GM18508 (cell line): ENCODE measurements at regions not wholly inside any gene's neighbourhood (a gene's known extent, or its start where the extent isn't known, plus 50 kb on each side); places are given as distances from the start of the nearest gene placed in this dataset.
"Not testable (repeated sequence)": the region's sequence is repeated elsewhere in the genome, so short reads cannot be mapped to it uniquely, and the experiment has no call there.

ENCODE experiments used
- ATAC-seq: cut with Tn5 transposase; IDR thresholded peaks from one replicate; pipeline ENCODE4 v1.9.1; 2021; ENCODE audit warnings: moderate number of reproducible peaks; ENCODE audit not compliant: insufficient read depth, unreplicated experiment

DNA sequence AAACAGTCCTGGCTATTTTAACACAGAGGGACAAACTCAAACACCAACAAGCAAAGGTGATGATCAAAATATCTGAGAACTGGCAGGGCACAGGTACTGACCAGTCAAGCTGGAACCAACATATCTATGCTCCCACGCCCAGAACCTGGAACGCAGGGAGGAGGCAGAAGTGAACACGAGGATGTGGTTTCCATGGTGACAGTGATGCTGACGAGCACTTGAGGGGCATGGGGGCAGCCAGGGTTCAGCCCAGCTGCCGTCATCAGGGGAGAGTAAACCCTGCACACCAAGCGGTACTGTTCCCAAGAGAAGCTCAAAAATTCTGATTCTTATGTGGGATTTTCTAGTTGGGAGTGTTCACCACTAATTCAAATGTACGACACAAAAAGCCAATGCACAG lies 113.6 kb upstream of the SFSWAP start:
- ATAC-seq, result no peak

DNA sequence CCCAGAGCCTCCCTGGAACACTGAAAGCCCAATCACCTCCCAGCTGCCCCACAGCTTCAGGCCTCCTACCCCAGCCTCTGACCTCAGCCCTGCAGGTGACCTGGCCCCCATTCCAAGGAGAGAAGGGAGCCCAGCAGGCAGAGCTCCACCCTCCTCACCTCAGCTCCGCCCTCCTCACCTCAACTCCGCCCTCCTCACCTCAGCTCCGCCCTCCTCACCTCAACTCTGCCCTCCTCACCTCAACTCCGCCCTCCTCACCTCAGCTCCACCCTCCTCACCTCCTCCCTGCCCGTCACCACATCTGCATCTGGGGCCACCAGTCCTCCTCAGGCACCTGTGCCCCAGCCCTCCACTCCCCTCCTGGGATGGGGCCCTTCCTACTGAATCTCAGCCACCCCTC lies 112.2 kb upstream of the SFSWAP start:
- ATAC-seq, result no peak

DNA sequence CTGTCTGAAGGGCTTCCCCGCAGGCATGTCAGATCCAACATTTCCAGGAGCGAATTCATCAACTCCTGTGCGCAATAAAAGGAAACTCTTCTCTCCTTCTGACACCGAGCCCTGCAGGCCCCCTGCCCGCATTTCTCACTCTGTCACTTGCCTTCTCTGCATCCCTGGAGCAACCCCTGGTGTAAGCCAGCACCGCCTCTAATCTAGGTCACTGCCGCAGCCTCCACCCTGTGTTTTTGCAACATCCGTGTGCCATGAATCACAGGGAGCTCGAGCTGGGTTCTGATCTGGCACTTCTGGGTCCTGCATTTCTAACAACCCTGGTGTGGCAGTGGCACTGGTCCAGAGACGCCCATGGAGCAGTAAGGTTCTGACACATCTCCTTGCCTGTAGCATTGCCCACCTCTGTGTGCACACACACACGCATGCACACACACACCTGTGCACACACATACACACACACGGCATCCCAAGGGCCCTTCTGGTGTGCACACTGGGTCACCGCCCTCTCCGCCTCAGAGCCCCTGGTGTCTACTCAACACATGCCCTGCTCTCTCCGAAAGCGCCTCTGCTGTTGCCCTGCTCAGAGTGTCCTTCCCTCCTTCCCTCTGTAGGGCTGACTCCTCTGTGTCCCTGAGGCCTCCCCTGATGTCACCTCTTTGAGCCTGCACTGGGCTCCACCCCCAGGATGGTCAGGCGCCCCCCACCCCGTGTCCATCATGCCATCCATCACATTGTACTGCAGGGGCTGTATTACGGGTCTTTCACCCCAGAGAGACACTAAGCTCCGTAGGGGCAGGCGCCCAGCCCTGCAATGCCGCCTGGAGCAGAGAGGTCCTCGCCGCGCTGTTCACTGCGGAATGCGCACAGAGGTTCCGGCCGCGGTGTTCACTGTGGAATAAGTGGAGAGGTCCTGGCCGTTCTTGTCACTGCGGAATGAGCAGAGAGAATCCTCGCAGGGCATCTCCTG lies 111.4 kb upstream of the SFSWAP start:
- no peak for ATAC-seq

DNA sequence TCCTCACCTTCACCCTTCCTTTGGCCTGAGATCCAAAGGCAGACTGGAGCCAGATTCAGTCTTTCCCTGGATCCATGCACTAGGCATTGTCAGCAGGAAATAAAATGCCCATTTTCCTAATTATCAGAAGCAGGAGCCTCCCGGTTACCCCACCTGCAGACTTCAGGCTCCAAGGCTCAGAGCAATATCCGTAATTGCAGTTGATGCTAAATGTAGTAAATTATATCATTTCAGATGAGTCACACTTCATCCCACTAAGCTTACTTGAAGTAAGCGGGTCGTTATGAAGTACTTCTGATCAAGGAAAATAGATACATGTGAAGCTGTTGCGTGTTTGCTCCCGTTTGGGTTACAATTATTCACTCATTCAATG lies 110.7 kb upstream of the SFSWAP start:
- ATAC-seq, result no peak

DNA sequence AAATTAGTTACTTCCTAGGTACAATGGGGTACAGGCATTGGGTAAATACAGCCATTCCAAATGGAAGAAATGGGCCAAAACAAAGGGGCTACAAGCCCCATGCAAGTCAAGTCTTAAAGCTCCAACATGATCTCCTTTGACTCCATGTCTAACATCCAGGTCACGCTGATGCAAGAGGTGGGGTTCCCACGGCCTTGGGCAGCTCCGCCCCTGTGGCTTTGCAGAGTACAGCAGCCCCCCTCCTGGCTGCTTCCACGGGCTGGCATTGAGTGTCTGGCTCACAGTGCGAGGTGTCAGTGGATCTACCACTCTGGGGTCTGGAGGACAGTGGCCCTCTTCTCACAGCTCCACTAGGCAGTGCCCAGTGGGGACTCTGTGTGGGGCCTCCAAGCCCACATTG lies 109.4 kb upstream of the SFSWAP start:
- not testable (repeated sequence) for ATAC-seq

DNA sequence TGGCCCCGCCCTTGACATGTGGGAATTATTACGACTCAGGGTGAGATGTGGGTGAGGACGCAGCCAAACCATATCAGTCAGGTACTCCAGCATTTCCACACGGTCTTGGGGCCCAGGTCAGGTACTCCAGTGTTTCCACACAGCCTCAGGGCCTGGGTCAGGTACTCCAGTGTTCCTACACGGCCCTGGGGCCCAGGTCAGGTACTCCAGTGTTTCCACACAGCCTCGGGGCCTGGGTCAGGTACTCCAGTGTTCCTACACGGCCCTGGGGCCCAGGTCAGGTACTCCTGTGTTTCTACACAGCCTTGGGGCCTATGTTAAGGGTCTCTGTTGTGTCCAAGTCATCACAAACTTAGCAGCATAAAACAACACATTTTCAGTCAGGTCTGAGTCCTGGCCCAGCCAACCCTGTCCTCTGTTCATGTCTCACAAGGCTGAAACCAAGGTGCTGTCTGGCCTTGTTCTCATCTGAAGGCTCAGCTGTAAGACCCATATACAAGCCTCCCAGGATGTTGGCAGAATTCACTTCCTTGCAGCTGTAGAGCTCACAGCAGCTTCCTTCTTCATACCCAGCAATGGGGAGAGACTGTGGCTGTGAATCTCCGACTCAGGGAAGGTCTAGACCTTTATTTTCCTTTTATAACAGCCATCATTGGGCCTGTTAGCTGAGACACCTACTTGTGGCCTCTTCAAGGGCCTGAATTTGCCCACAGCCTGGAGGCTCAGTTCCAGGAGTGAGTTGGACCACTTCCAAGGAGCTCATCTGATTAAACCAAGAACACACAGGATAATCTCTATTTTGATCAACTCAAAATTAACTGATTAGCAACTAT lies 107.6 kb upstream of the SFSWAP start:
- ATAC-seq, result no peak

DNA sequence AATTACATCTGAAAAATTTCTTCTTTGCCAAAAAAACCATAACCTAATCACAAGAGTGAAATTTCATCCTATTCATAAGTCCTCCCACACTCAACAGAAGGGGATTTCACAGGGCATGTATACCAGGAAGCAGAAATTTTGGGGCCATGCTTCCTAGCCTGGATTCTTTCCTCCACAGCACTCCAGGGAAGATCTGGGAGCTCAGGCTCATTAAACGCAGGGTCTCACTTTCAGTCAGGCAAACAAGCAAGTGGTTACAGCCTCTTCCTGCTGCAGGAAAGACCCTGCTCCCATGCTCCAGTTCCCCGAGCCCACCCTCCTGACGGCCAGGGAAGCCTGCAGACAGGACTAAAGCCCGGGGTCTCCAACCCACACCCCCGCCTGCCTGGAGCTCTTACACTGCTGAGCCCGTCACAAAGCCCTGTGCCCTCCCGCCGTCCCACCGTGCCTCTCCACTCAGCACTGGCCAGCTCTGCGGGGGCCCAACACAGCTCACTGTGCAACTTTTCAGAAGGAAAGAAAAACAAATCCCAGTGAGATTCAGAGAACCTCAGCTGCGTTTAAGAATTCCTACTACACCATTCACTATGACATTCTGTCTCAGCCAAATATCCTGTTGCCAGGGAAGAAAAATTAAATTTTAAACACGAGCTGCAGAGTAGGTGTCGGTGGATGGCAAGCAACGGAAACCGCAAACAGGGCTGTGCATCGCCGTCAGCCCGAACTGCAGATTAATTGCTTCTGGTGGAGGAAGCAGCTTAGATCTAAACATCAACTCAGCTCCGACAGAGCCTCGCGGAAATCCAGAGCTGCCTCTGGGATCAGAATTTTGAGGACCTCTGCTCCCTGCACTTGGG lies 106.7 kb upstream of the SFSWAP start:
- ATAC-seq, result no peak

DNA sequence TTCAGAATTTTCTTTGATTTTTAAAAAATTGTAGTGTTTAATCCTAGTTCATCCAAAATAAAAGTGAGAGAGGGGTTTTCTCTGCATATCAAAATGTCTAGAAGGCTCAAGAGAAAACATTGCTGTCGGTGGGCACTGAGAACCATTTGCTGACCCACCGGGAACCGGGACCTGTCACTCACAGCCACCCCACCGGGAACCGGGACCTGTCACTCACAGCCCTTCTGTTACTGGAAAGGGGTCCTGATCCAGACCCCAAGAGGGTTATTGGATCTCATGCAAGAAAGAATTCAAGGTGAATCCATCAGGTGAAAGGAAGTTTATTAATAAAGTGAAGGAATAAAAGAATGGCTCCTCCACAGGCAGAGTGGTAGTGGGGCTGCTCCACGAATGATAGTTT lies 106.0 kb upstream of the SFSWAP start:
- ATAC-seq, result no peak

DNA sequence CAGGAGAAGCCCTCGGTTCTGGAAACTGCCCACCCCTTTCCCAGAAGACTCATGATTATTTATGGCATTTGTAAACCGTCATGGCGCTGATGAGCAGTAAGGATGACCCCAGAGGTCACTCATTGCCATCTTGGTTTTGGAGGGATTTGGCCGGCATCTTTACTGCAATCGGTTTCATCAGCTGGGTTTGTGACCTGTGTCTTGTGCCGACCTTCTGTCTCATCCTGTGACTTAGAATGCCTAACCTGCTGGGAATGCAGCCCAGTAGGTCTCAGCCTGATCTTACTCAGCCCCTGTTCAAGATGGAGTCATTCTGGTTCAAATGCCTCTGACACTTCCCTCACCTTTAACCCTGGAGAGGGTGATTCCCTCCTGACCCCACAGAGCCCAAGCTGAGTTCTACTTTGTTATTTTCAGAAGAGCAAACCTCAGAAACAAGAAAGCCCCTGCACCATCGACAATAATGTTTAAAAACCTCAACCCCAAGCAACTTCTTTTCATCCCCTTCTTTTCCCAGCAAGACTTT lies 105.5 kb upstream of the SFSWAP start:
- no peak for ATAC-seq

DNA sequence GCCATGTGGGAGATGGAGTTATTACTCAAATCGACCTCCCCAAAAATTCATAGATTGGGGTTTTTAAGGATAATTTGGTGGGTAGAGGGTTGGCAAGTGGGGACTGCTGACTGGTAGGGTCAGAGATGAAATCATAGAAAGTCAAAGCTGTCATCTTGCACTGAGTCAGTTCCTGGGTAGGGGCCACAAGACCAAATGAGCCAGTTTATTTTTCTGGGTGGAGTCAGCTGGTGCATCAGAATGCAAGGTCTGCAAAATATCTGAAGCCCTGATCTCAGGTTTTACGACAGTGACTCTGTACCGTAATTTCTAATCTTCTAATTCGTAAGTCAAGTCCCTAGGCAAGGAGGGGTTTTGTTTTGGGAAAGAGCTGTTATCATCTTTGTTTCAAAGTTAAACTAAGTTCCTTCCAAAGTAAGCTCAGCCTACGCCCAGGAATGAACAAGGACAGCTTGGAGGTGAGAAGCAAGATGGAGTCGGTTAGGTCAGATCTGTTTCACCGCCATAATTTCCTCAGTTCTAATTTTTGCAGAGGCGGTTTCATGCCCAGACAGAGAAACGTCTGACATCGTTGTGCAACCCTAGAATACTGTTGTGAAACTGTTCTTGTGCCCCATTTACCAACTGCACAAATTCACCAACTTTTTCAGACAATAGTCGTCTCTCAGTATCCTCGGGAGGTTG lies 104.5 kb upstream of the SFSWAP start:
- ATAC-seq, result no peak

DNA sequence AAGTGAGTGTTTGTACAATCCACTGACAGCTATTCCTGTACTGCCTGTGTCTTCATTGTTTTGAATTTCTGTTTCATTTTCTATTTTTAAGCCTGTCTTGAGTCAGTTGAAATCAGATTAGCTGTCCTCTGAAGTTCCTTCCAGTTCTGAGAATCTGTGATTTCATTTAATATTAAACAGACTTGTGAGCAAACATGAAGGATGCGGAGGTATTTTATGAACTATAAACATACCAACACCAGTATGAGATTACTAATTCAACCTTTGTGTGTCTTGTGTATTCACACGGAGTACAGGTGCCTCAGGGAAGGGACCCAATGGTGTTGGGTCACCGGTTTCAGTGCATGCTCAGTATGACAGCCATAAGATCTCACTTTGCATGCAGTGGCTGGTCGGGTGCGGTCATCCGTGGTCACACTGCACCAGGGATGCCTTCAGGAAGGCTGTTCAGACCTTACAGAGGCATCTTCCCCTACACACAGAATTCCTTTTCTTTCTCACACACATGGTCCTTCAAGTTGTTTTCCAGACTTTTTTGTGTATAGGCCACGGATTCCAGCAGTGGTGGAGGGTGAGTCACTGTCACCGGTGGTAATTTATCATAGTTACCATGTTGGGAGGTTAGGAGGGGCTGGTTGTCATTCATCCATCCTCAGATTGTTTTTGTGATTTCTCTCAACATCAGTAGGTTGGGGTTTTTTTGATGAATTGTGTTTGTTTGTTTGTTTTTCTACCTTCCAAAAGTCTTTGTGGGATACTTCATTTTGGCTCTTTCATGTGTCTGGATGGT lies 103.0 kb upstream of the SFSWAP start:
- ATAC-seq, result peak; percentile 73

DNA sequence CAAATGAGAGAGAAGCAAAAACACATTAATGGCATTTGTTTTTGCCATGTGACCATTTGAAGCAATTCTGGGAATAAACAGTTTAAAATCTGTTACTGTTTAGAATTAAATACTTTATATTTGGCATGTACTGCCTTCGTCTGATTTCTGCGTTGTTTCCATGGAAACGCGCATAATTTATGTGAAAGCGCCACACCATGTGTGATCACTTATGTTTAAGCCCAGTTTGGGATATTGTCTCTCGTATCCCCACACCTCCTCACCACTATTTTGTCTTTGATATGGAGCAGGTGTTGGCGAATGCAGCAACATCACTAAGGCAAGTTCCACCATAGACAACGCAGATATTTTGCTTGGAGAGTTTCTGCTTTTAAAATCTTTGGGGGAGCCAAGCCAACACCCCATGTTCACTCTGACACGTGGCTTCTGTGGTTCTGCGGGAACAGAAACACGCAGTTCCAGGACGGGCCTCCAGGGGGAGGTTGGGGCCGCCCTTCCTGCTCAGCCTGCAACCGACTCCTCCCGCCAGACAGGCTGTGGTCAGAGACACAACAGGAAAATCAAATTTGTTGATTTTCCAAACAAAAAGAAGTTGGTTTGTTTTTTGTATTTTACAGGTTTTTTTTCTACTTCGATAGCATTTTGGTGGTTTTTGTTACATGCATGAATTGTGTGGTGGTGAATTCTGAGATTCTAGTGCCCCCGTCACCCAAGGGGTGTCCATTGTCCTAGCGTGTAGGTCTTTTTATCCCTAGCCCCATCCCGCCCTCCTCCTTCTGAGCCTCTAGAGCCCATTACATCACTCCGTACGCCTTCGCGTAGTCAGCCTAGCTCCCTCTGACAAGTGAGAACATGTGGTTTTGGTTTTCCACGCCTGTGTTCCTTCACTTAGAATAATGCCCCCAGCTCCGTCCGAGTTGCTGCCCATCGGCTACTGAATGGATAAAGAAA lies 101.9 kb upstream of the SFSWAP start:
- ATAC-seq, result no peak

DNA sequence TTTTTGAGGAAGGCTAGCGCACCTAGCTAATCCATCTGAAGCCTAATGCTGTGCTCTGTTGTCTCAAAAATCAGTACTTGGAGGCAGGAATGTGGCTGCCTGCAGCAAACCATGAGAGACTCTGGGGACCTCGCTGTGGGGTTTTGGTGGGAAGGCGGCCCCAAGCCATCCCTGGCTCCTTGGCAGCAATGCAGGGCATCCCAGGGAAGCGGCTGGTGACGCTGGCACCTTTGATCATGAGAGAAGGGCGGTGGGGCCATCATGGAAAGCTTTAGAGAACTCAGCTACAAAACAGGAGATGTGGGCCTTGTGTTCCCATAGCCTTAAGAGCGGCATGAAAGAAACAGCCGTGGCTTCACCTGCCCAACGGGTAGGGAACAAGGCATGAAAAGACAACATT lies 101.1 kb upstream of the SFSWAP start:
- no peak for ATAC-seq

DNA sequence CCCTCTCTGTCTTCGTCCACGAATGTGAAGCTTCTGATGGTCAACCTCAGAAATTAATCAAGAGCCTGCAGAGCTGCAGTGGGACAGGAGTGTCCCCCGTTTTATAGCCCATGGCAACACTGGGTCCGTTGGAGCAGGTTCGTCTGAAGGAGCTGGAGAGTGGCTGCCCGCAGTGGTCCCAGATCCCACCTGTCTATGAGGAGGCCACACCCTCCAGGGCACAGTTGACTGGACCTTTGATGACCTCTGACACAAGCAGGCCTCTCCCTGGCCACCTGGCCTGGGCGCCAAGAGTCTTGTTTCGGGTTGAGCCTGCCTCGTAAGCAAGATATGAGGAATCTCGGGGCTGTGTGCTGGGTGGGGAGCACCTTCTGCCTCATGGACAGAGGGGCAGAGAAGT lies 100.7 kb upstream of the SFSWAP start:
- ATAC-seq, result no peak

DNA sequence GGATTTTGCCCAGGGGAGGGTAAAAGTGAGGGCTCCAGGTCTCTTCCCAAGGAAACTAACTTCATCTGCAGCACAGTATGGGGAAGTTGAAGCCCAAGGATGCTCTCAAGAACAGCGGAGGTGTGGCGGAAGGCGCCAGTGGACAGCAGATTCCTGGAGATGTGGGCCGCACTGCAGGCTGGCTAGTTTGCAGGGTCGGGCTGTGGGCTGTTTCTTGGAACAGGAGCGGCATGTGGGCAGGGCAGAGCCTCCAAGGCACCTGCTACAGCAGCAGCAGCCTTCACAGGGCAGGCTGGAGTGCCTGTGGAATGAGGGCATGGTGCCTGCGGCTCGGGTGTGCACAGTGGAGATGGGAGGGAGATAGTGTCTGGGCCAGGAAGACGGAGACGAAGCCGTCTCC lies 100.0 kb upstream of the SFSWAP start:
- no peak for ATAC-seq

DNA sequence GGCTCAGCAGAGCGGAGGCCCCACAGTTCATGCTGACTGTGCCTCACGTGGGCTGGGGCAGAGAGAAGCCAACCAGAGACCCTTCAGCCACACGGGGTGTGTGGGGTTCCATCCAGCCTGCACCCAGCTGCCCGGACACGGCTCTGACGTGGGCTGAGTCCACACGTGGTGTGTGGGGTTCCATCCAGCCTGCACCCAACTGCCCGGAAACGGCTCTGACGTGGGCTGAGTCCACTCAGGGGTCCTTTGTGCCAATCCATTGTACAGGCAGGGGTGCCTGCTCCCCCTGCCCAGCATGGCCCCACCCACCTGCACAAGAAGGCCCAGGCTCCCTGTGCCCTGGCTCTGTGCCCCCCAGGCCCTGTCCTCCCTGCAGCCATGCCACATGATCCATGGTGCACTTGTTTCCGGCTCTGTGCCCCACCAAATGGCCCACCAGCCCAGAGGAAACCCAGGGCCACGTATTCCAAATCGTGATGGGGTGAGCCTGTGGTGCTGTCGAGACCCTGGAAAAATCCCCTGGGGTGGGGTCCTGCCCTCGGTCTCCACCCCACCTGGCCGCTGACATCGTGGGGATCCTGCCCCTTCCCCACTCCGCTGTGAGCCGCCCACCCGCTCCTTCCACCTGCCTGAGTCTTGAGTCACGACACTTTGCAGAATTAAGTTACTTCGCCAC lies 99.3 kb upstream of the SFSWAP start:
- no peak for ATAC-seq

DNA sequence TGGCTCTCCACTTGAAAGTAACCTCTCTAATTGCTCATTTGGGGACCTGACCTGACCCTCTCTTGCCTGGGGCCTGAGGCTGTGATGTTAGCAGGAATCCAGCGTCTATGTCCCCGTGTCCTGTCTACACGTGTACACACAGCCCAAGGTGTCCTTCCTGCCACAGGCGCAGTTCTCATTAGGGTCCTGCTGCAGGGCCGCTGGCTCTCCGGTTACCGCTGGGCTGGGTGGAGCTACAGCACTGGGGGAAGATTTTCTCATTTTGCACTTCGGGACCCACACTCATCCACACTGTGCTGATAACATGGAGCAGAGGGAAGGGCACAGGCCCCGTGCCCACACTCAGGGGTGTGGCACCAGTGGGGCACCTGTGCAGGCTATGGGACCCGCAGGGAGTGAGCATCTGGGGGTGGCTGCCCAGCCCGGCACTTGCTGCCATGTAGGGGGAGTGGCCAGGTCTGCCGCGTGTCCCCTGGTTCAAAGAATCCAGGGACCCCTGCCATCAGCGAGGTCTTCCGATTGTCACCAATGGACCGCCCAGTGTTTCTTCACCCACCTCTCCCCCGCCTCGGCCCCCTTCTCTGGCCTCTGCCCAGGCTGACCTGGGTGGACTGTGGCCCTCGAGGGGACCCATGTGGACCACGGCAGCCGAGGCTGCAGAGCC lies 98.7 kb upstream of the SFSWAP start:
- no peak for ATAC-seq
